ENCODE measurements at regions not wholly inside any gene's neighbourhood (a gene's known extent, or its start where the extent isn't known, plus 50 kb on each side); places are given as distances from the start of the nearest gene placed in this dataset.
"Not testable (repeated sequence)": the region's sequence is repeated elsewhere in the genome, so short reads cannot be mapped to it uniquely, and the experiment has no call there.

DNA sequence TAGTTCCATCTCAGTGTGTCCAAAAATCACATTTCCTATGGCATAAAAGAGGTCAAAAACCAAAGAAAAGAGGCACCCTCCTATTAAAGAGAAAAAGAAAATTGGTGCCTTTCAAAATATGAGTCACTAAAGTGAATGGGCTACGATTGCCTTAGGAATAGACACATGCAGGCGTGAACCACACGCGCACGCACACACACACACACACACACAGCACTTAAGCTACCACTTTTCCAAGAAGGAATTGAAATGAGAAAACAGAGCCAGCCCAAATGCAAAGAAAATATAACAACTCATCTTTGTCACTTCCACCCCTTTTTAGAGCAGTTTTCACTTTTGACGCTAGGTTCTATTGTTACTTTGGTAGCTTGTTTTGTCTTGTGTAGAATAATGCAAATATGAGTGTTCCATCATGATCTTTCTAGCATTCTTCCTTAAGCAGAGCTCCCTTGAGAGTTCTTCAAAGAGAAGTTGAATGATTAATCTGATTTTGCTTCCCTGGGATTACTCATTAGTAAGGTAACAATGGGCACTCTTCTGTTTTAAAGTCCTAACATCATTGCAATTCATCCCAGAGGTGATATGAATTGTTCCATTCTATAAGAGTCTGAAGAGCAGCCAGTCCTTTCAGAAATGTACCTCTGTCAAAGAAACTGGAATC is 239.2 kb upstream of the GNPDA2 start:
- DNase-seq (ENCODE audit: low spot score) = no peak

DNA sequence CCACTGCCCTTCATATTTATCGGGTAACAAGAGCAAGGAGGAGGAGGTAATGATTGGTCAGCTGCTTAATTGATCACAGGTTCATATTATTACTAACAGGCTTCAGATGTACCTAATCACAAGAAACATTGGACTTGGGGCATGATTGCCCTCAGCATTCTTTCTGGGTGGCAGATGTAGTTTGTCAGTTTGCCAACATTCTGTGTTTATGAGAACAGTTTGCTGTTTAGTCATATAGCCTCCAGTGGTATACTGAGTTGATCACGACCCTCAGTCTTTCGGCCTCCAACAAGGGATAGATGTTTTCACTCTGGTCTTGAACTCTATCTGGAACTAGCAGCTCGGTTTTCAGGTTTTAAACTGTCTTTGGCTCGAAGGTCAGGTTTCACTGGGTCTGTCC is 237.7 kb upstream of the GNPDA2 start:
- DNase-seq (ENCODE audit: low spot score) = not testable (repeated sequence)

GRCh38 chr4:44961001-44961755 is 234.8 kb upstream of the GNPDA2 start:
- no peak for DNase-seq (ENCODE audit: low spot score)

DNA sequence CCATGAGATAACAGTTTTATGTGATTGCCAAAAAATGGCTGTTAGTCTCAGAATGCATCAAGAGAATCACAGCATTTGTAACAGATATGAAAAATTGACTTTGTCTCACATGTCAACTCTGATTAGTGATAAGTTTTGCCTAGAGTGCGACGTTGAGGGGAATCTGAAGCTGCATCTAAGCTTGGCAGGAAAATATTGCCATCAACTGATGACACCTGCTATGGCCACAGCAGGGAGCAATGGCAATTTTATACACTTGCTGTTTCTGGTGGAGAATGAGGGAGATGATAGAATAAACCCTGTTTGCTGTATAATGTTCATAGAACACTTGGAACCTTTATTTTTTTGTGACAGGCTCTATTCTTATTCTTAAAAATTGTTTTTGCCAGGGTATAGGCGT is 205.4 kb upstream of the GNPDA2 start:
- DNase-seq (ENCODE audit: low spot score) = no peak

- no peak for DNase-seq (ENCODE audit: low spot score)
These were observed 202.4 kb upstream of the GNPDA2 start for GRCh38 chr4:44928785-44929184.

GRCh38 chr4:44927399-44928380 is 201.3 kb upstream of the GNPDA2 start:
- DNase-seq (ENCODE audit: low spot score) = peak; percentile 1

GRCh38 chr4:44916411-44916810 is 190.1 kb upstream of the GNPDA2 start:
- DNase-seq (ENCODE audit: low spot score) = no peak

GRCh38 chr4:44914748-44915147 is 188.4 kb upstream of the GNPDA2 start:
- DNase-seq (ENCODE audit: low spot score) = no peak

GRCh38 chr4:44914223-44914622 is 187.9 kb upstream of the GNPDA2 start:
- DNase-seq (ENCODE audit: low spot score) = no peak

GRCh38 chr4:44912980-44913379 is 186.6 kb upstream of the GNPDA2 start:
- DNase-seq (ENCODE audit: low spot score) = no peak

GRCh38 chr4:44908565-44908964 is 182.2 kb upstream of the GNPDA2 start:
- DNase-seq (ENCODE audit: low spot score) = no peak

DNA sequence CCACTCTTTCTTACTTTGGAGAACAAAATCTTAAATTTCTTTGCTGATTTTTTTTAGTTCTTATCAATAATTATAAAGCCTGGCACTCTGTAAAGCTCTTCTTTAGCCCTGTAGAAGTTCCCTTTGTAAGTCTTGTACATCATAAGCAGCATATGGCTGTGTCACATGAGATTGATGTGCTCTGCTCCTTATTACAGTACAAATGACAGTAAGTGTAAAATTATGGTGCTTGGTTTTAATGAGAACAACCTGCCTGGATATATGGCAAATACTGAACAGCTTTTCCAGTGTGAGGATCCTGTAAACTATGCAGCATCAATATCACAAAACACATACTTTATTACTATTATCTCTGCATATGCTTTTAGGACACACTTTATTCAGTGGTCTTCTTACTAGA is 145.9 kb upstream of the GNPDA2 start:
- no peak for DNase-seq (ENCODE audit: low spot score)

DNA sequence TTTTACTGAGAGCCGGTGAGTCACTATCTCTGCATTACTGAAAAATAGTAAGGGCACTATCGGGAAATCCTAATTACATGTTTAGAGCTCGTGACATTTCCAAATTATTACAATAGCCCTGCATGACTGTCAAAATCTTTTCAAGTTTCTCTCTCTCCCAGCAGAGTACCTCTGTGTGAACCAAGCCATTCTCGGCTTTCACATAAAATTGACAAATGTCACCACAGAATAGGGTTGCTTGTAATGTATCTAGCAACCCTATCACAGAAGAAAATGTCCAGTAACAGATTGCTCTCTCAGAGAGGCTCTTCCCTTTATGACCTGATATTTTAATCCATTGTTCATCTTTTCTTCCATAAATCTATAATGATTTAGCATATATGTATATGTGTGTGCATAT is 144.8 kb upstream of the GNPDA2 start:
- DNase-seq (ENCODE audit: low spot score) = no peak

GRCh38 chr4:44869985-44870384 is 143.6 kb upstream of the GNPDA2 start:
- DNase-seq (ENCODE audit: low spot score) = no peak

GRCh38 chr4:44869222-44869882 is 143.0 kb upstream of the GNPDA2 start:
- DNase-seq (ENCODE audit: low spot score) = no peak

- no peak for DNase-seq (ENCODE audit: low spot score)
These were observed 135.4 kb upstream of the GNPDA2 start for GRCh38 chr4:44861756-44862155.

GRCh38 chr4:44859477-44859876 is 133.1 kb upstream of the GNPDA2 start:
- no peak for DNase-seq (ENCODE audit: low spot score)

- no peak for DNase-seq (ENCODE audit: low spot score)
These were observed 122.1 kb upstream of the GNPDA2 start for GRCh38 chr4:44848466-44848865.

DNA sequence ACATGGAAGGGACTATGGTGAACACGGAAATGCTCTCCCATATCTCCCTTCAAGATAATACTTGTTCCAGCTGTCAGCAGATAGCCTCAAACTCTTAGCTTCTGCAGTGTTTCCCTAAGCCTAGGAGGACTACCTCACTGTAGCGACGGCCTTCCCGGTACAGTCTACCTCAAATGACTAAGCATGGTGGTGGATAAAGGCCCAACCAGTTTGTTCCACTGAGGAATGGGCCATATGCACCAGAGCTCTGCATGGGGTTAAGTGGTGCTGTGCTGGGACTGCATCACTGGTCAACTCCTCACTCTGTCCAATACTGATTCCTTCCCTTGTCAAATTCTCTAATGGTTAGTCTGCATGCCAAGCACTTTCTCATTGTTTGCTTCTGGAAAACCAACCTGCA is 119.6 kb upstream of the GNPDA2 start:
- DNase-seq (ENCODE audit: low spot score) = no peak

DNA sequence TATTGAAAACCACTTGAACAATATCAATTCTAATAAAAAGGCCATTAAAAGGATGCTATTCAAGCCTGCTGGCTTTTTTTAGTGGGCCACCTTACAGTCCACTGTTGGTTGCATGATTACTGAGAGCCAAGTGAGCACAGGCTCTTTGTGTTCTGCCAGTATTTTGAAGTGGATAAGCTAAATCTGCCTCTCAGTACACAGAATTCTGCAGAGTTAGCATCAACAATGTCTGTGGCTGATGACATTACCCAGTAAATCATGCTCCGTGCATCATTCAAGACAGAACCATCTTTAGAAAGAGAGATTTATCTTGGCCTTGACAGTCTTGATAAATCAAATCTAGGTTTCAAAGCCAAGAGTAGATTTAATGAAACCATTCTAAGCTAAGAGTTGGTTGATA is 119.0 kb upstream of the GNPDA2 start:
- no peak for DNase-seq (ENCODE audit: low spot score)

DNA sequence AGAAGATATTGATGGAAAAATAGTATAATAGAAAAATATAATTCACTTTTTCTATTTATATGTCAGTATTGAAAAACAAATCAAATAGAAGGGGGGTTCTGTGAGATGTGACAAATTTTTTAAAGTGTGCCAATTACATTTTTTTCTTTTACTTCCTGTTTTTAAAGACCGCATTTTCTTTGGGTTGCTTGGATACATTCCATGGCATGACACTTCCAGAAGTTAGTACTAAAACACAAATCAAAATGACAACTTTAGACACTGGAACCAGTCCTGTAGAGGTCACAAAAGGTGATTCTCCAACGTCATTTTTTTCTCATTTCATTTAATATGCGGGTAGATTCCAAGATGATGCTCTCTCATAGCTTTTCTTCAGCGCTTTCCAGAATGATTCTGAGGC is 116.2 kb upstream of the GNPDA2 start:
- DNase-seq (ENCODE audit: low spot score) = no peak

GRCh38 chr4:44817930-44818329 is 91.6 kb upstream of the GNPDA2 start:
- DNase-seq (ENCODE audit: low spot score) = no peak

Data from HuH-7.5 (cell line).